ENCODE measurements at regions not wholly inside any gene's neighbourhood (a gene's known extent, or its start where the extent isn't known, plus 50 kb on each side); places are given as distances from the start of the nearest gene placed in this dataset.

GRCh38 chr4:81838586-81838985 is 366.9 kb upstream of the RASGEF1B start:
- no peak overlapping the region for H3K4me3 ChIP-seq (ENCODE audit: low read depth, low read length)

DNA sequence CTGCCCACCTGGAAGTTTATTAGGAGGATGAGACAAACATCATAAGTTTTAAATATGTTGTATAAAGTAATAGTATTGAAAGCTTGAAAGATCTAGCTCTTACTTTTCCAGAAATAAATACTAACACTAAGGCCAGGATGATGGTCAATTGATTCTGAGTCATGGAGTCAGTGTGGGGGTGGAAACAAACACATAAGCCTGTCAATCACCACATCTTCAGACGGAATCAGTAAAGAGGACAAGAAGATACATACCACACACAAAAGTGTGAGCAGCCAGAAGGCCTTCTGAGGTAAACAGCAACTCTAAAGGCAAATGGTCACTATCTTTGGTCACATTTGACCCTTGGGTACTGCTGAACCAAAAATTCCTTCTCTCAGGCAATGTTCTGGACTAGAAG is 365.0 kb upstream of the RASGEF1B start:
- H3K4me3 ChIP-seq (ENCODE audit: low read depth, low read length) = no peak overlapping the region

DNA sequence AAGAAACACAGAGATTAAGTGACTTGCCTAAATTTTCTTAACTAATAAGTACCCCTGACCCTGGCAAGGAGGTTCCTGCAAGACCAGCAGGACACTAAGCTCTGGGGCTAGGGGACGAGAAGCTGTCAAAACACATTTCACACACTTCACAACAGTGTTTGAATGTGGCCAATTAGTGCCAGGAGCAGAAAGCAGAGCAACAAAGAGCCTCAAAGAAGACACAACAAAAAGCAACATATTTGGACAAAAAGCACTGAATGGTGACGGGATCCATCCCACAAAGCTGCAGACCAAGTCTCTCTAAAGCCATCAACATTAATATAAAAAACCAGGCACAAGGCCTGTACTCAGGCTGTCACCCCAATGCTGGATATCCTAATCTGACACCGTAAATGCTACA is 361.9 kb upstream of the RASGEF1B start:
- no peak overlapping the region for H3K4me3 ChIP-seq (ENCODE audit: low read depth, low read length)

- no peak overlapping the region for H3K4me3 ChIP-seq (ENCODE audit: low read depth, low read length)
Observed at GRCh38 chr4:81828991-81829390, 357.3 kb upstream of the RASGEF1B start.

- no peak overlapping the region for H3K4me3 ChIP-seq (ENCODE audit: low read depth, low read length)
Observed at GRCh38 chr4:81827577-81828202, 356.0 kb upstream of the RASGEF1B start.

- no peak overlapping the region for H3K4me3 ChIP-seq (ENCODE audit: low read depth, low read length)
Observed at GRCh38 chr4:81826817-81827424, 355.2 kb upstream of the RASGEF1B start.

GRCh38 chr4:81826335-81826734 is 354.6 kb upstream of the RASGEF1B start:
- H3K4me3 ChIP-seq (ENCODE audit: low read depth, low read length) = no peak overlapping the region

DNA sequence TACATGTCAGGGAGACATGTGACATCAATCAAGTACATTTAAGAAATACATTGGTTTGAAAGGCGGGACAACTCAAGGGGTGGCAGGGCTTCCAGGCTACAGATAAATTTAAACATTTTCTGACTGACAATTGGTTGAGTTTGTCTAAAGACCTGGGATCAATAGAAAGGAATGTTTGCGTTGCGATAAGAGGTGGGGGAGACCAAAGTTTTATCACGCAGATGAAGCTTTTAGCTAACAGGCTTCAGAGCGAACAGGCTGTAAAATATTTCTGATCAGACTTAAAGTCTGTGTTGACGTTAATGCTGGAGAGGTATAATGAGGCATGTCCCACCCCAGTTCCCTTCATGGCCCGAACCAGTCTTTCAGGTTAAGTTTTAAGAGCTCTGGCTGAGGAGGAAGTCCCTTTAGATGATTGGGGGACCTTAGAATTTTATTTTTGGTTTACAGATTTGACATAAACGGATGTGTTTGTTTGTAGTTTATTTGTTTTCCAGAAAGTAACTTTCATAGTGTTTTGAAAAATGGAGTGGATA is 346.7 kb upstream of the RASGEF1B start:
- no peak overlapping the region for H3K4me3 ChIP-seq (ENCODE audit: low read depth, low read length)

DNA sequence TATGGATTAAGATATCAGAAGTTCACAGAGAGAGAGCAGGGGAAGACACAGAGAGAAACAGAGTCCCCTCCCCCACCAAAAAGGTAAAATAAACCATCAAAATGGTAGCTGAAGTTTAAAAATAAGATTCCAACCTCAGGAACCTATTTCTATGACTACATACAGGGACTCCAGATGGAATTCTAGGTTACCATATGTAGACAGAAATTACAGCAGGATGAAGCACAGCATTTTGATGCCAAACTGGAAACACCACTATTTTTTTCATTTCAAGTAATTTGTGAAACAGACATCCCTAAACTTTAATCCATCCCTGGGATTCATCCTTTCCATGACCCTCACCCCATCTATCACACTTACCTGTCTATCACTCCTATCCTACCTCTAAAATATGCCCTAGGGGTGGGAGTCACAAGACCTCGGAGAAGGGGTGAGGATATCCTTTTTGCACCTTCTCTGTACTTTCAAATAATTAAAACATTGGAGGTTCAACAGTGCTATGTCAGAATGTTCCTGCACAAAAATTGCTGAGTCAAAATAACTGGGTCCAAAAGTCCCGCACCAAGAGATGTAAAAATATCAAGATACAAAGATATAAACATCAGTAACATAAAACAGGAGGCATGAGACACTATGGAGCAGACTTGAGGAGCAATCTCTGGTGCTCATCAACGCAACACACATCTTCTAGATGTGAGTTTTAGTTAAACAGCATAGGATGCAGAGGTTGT is 344.5 kb upstream of the RASGEF1B start:
- H3K4me3 ChIP-seq (ENCODE audit: low read depth, low read length) = no peak overlapping the region

GRCh38 chr4:81814987-81815541 is 343.4 kb upstream of the RASGEF1B start:
- no peak overlapping the region for H3K4me3 ChIP-seq (ENCODE audit: low read depth, low read length)

DNA sequence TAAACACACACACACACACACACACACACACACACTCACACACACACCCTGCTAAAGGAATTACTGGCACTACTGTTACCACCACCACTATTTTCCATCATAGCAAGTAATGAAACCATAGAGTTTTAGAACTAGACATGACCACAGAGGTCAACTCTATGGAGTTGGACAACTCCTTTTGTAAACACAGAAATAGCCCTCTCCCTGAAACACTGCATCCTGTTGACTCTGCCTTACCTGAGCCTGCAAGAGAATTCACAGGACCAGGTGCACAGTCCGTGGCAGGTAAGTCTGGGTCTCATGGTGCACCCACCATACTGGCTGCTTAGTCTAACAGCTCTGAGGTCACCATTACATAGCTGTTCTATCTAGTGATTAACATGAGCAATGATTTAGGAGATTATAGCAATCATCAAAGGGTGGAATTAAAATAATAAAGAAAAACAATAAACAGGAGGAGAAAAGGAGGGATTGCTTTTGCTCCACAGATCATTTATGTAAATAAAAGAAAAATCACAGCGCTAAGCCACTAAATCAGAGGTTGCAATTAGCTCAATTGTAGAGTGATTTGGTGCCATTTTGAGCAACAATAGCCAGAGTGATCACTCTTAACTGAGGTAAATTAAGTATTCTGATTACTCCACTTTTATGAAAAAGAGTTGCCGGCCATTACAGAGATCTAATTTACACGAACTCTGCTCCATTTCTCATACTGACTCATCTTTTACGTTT is 340.0 kb upstream of the RASGEF1B start:
- no peak overlapping the region for H3K4me3 ChIP-seq (ENCODE audit: low read depth, low read length)

DNA sequence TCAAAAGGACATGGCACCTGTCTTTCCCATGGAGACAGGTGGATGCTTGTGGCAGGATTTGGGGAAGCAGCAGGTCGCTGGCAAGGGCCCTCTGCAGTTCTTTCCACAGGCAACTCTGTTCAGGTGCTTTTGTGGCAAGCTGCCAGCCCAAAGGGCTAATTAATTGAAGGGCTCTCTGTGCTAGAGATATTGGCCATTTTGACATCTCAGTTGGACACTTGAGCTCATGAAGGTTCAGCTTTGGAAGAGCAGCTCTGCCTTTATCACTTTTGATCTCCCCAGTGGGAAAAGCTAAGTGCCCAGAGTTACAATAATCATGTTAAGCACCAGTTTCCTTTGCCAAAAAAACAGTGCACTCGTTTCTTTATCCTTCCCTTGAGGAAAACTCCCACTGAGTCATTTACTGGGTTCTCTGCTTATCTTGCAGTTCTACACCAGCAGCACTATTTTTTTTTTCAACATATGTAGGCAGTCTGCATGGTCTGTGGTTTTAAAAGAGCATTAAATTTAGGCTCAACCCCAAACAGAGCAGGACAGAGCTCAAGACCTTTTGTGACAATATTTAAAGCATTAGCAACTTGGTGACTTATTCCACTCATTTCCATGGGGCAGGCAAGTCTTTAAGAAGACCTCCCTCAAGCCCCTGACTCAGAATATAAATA is 336.4 kb upstream of the RASGEF1B start:
- no peak overlapping the region for H3K4me3 ChIP-seq (ENCODE audit: low read depth, low read length)

GRCh38 chr4:81807386-81807785 is 335.7 kb upstream of the RASGEF1B start:
- no peak overlapping the region for H3K4me3 ChIP-seq (ENCODE audit: low read depth, low read length)

DNA sequence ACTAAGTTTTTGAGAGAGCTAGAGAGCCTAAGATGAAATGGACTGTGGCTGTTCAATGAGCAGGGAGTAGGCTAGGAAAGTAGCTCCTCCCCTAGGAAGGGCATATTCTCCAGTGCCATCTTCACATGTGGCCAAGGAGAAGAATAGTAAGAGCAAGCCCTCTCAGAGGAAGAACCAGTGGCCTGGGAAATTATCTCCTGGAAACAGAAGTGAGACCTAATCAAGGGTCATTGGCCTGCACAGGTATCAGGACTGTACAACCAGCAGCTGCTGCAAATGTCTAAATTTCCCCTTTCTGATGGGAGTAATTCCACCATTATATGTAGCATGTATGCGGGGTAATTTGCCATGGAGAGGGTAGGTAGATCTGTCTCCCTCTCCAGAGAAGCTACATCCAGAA is 334.8 kb upstream of the RASGEF1B start:
- H3K4me3 ChIP-seq (ENCODE audit: low read depth, low read length) = no peak overlapping the region

GRCh38 chr4:81804849-81805248 is 333.1 kb upstream of the RASGEF1B start:
- no peak overlapping the region for H3K4me3 ChIP-seq (ENCODE audit: low read depth, low read length)

- no peak overlapping the region for H3K4me3 ChIP-seq (ENCODE audit: low read depth, low read length)
Observed at GRCh38 chr4:81802285-81802846, 330.7 kb upstream of the RASGEF1B start.

DNA sequence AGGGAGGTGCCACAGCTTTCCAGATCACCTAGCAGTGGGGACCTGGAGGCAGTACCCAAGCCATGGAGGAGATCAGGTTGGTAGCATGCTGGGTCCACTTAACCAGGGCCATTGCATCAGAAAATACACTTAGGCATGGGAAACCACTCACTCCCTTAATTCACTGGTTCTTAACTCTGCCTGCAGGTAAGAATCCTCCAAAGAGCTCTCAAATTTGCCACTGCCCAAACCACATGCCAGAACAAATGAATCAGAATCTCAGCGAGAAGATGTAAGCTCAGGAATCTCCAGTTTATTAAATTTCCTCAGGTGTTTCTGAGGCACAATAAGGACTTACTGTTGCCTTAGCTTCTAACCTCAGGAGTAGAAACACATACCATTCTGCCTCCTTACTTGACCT is 327.7 kb upstream of the RASGEF1B start:
- H3K4me3 ChIP-seq (ENCODE audit: low read depth, low read length) = no peak overlapping the region

DNA sequence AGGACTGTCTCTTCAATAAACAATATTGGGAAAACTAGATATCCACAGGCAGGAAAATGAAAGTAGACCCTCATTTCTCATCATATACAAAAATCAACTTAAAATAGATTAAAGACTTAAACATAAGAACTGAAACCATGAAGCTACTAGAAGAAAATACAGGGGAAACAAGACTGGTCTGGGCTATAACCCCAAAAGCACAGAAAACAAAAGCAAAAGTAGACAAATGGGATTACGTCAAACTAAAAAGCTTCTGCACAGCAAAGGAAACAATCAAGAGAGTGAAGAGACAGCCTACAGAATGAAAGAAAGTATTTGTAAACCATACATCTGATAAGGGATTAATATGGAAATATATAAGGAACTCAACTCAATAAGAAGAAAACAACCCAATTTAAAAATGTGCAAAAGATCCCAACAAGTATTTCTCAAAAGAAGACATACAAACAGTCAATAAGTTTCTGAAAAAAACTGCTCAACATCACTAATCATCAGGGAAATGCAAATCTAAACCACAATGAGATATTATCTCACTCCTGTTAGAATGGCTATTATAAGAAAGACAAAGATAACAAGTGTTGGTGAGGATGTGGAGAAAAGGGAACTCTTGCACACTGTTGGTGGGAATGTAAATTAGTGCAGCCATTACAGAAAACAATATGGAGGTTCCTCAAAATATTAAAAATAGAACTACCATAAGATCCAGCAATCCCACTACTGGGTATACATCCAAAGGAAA is 325.3 kb upstream of the RASGEF1B start:
- H3K4me3 ChIP-seq (ENCODE audit: low read depth, low read length) = no peak overlapping the region

- no peak overlapping the region for H3K4me3 ChIP-seq (ENCODE audit: low read depth, low read length)
Observed at GRCh38 chr4:81792521-81792920, 320.8 kb upstream of the RASGEF1B start.

DNA sequence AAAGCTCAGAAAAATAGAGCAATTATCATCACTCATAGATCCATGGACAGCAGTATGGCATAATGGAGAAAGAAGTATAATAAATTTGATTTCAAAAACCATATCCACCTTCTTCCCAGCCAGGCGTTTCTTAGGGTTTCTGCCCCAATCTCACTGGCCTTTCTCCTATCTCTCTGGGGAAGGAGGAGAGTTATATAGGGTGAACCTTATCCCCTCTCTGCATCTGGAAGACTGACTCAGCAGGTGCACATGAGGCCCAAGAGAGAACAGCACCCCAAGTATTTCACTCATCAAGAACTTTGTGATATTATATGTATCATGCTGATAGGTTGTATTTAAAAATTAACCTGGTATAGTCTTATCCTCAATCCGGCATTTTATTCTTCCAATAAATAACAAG is 318.8 kb upstream of the RASGEF1B start:
- no peak overlapping the region for H3K4me3 ChIP-seq (ENCODE audit: low read depth, low read length)
